ENCODE measurements at regions not wholly inside any gene's neighbourhood (a gene's known extent, or its start where the extent isn't known, plus 50 kb on each side); places are given as distances from the start of the nearest gene placed in this dataset.

DNA sequence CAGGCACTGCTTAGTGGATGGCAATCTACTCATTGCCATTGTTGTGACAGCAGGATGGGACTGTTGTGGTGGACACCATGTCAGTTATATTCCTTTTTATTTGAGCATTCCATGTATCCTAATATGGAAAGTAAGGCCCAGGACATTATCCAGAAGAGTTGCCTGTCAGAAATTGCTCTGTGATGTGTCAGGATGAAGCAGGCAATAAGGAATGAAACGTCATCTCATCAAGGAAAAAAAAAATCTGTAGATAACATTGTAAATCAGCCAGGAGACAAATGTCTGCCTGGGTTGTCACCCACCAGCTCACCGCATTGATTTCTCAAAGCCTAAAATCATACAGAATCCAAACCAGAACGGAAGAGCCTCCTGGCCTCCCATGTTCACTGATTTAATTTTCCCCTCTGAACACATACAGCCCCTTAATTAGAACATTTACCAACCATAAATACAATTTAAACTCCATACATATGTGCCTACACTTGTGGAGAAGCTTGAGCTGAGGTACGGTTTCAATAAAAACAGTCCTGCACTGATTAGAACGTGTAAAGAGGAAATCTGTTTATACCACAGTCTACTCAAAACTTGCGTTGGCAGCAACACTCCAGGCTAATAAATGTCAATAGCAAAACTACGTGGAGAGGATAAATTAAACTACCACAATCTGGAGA, 73.9 kb downstream of the FOXD1 start:
- TF ChIP-seq EP300 (IDR thresholded peaks at IDR 0.05) (no peak), POLR2AphosphoS5 (IDR thresholded peaks at IDR 0.05) (no peak), POLR2A (IDR thresholded peaks at IDR 0.05) (no peak)
- TF ChIP-seq, protein P1, sequence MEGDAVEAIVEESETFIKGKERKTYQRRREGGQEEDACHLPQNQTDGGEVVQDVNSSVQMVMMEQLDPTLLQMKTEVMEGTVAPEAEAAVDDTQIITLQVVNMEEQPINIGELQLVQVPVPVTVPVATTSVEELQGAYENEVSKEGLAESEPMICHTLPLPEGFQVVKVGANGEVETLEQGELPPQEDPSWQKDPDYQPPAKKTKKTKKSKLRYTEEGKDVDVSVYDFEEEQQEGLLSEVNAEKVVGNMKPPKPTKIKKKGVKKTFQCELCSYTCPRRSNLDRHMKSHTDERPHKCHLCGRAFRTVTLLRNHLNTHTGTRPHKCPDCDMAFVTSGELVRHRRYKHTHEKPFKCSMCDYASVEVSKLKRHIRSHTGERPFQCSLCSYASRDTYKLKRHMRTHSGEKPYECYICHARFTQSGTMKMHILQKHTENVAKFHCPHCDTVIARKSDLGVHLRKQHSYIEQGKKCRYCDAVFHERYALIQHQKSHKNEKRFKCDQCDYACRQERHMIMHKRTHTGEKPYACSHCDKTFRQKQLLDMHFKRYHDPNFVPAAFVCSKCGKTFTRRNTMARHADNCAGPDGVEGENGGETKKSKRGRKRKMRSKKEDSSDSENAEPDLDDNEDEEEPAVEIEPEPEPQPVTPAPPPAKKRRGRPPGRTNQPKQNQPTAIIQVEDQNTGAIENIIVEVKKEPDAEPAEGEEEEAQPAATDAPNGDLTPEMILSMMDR (IDR thresholded peaks at IDR 0.05), result no peak
- intact Hi-C loops (cut with DNase I; ENCODE audit: low total_unique reads), result no loop called here
- WGBS, 5 donors, result 61 to 70% (median 67%) methylated on average over 7 of the region's 7 CpGs
- Histone ChIP-seq H3K27ac (no peak overlapping the region), H3K4me3 (no peak overlapping the region), H3K36me3 (no peaks in the 10 kb centered on the region), H3K9me3 (no peaks in the 10 kb centered on the region), H3K4me1 (peaks cover 0 to 10% (median 4%) of the 10 kb centered on the region in 4 donors), H3K27me3 (peaks cover 0 to 80% (median 19%) of the 10 kb centered on the region in 3 donors)
- DNase-seq, result no peak

- intact Hi-C loops (cut with DNase I; ENCODE audit: low total_unique reads), result no loop called here
- TF ChIP-seq, protein P1 (IDR thresholded peaks at IDR 0.05), result no peak
- Histone ChIP-seq H3K36me3 (no peaks in the 10 kb centered on the region), H3K27ac (no peak overlapping the region), H3K4me1 (peaks cover 0 to 10% (median 4%) of the 10 kb centered on the region in 4 donors), H3K9me3 (no peaks in the 10 kb centered on the region), H3K27me3 (peaks cover 0 to 73% (median 17%) of the 10 kb centered on the region in 3 donors), H3K4me3 (no peak overlapping the region)
- no peak for DNase-seq
- 70 to 83% (median 82%) methylated on average over 3 of the region's 3 CpGs for WGBS, 5 donors
These were observed 74.6 kb downstream of the FOXD1 start for GRCh38 chr5:73373814-73374510.

DNA sequence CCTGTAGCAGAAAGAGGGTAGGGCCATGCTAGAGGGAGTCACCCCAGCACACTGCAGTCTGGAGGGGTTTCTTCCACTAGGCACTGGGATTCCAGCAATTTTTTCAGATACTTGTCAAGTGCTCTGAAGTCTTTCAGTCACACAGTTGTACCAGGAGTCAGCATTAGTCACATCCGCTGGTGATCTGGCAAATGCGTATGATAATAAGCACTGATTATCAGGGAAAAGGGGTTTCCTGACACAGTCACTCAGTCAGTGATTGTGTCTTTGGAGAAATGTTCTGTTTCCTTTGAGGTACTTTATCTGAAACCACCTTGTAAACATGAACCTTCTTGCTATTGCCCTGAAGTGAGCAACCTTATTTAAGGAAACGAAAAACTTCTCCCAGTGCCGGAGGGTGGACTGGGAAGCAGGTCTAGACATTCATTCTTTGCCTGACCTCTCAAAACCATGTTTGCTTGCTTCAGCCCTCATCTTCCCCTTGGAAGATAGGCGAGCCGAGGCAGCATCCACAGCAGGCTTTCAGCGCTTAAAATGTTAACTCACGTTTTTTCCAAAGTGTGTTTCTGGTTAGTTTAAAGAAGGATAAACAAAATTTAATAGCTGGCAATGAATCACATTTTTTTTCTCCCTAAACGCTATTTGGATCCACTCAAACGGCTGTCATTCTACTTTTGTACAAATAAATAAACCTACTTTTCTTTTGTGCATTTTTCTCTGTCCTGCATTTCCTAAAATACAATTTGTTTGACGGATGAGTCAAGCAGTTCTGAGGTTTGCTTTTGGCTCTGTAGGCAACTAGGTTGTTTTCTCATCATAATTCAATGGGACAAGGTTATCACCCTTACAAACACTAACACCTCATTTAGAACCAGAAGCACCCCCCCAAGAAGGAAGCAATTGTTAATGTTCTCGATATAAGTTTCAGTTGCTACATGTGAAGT, 77.7 kb downstream of the FOXD1 start:
- no peak overlapping the region for H3K27ac ChIP-seq
- H3K27me3 ChIP-seq, result peaks cover 0 to 46% (median 3%) of the 10 kb centered on the region in 3 donors
- H3K36me3 ChIP-seq, result no peaks in the 10 kb centered on the region
- no peak for DNase-seq
- H3K4me3 ChIP-seq, result no peak overlapping the region
- no peaks in the 10 kb centered on the region for H3K9me3 ChIP-seq
- H3K4me1 ChIP-seq, result peaks cover 0 to 10% (median 4%) of the 10 kb centered on the region in 4 donors
- TF ChIP-seq, protein P1 (IDR thresholded peaks at IDR 0.05), result no peak
- TF ChIP-seq EP300 (IDR thresholded peaks at IDR 0.05) (no peak), POLR2AphosphoS5 (IDR thresholded peaks at IDR 0.05) (no peak), POLR2A (IDR thresholded peaks at IDR 0.05) (no peak)
- intact Hi-C loops (cut with DNase I; ENCODE audit: low total_unique reads), result no loop called here
- WGBS, 5 donors, result 24 to 34% (median 32%) methylated on average over 12 of the region's 12 CpGs

GRCh38 chr5:73370095-73370494, 78.5 kb downstream of the FOXD1 start:
- Histone ChIP-seq H3K36me3 (no peaks in the 10 kb centered on the region), H3K9me3 (no peaks in the 10 kb centered on the region), H3K4me1 (peaks cover 0 to 10% (median 4%) of the 10 kb centered on the region in 4 donors), H3K4me3 (no peak overlapping the region), H3K27ac (no peak overlapping the region), H3K27me3 (peaks cover 0 to 46% (median 3%) of the 10 kb centered on the region in 3 donors)
- TF ChIP-seq POLR2A (IDR thresholded peaks at IDR 0.05), result no peak
- TF ChIP-seq, protein P1 (IDR thresholded peaks at IDR 0.05), result no peak
- no peak for TF ChIP-seq POLR2AphosphoS5 (IDR thresholded peaks at IDR 0.05)
- no peak for TF ChIP-seq EP300 (IDR thresholded peaks at IDR 0.05)
- intact Hi-C loops (cut with DNase I; ENCODE audit: low total_unique reads), result no loop called here
- WGBS, 5 donors, result 77 to 90% (median 79%) methylated on average over 5 of the region's 5 CpGs
- no peak for DNase-seq

All from stomach (tissue), 8 donors.